NCI-H1105 treated with DMSO at 0.1 percent for 48 hours (cell line): ENCODE measurements at regions not wholly inside any gene's neighbourhood (a gene's known extent, or its start where the extent isn't known, plus 50 kb on each side); places are given as distances from the start of the nearest gene placed in this dataset.
"Not testable (repeated sequence)": the region's sequence is repeated elsewhere in the genome, so short reads cannot be mapped to it uniquely, and the experiment has no call there.

Source experiments
- DNase-seq: peaks from one replicate; lab custom pipeline; 2025; lab: John Stamatoyannopoulos, UW

DNA sequence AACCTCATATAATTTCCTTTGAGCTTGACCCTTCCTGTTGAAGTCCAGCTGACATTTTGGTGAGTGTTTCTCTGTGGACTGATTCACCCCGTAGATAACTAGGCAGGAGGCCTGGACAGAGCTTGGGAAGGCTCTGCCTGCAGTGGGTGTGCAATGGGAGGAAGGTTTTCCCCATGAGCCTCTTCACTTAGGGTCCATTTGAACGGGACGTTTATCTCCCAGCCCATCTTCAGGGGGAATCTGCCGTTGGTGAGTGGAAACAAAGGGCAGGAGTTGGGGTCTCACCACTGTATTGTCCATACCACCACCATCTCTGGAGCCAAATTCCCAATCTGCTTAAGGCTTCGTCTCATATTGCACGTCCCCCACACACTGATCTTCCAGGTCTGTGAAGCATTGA lies 825.6 kb upstream of the TPTE start:
- DNase-seq = not testable (repeated sequence)

DNA sequence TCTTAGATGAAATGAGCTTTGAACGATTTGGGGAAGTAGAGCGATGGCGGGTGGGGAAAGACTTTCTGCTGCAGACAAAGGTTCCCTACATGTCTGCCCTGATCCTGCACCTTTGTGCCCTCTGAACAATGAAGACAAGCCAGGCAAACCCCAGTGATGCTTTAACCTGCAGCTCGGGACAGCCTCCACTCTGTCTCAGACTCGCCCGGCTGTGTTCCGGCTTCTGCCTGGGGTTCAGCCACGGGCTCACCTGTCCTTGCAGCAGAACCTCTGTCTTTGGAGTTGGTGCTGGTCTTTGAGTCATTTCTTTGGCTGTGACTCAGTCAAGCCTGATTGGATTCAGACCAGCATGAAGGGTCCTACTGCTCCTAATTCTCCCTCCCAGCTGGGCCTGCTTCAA lies 823.6 kb upstream of the TPTE start:
- not testable (repeated sequence) for DNase-seq

DNA sequence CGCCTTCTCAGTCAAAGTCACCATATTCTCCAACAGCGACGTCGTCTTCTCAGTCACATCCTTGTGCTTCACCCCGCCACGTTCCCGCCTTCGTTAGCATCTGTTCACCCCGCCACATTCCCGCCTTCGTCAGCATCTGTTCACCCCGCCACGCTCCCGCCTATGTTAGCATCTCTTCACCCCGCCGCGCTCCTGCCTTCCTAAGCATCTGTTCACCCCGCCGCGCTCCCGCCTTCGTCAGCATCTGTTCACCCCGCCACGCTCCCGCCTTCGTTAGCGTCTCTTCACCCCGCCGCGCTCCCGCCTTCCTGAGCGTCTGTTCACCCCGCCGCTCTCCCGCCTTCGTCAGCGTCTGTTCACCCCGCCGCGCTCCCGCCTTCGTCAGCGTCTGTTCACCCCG lies 816.4 kb upstream of the TPTE start:
- DNase-seq = not testable (repeated sequence)

DNA sequence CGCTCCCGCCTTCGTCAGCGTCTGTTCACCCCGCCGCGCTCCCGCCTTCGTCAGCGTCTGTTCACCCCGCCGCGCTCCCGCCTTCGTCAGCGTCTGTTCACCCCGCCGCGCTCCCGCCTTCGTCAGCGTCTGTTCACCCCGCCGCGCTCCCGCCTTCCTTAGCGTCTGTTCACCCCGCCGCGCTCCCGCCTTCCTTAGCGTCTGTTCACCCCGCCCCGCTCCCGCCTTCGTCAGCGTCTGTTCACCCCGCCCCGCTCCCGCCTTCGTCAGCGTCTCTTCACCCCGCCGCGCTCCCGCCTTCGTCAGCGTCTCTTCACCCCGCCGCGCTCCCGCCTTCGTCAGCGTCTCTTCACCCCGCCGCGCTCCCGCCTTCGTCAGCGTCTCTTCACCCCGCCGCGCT lies 815.9 kb upstream of the TPTE start:
- DNase-seq = not testable (repeated sequence)

DNA sequence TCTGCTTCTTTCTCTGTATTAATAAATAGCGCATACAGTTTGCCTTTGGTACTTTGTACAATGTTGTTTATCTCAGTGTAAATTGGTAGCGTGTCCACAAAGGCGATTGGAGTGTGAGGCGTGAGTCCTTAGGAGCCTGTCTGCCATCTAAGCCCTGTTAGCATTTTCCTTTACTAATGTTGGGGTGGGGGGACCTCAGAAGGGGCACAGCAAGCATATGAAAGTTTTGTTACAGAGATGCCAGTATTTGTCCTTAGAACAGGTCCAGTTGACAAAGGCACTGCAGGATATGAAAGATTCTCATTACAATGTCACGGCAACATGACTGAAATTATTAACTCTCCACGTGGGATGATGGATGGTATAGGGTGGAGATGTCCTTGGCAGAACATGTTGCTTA lies 796.8 kb upstream of the TPTE start:
- DNase-seq = not testable (repeated sequence)

DNA sequence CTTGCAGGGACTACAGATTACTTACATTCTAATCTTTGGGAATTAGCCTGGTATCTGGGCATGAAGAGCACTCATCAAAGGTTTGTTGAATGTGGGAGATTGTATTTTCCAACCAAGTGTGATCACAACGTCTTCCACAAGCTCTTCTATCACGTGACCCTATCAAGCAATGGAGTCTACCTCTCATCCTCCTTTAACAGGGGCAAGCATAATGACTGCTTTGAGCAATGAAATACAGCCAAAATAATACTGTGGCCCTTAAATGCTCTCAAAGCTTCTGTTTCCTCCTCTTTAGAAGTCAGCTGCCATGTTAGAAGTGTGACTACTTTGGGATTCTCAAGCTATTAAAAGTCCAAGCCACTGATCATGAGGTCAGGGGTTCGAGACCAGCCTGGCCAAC lies 794.2 kb upstream of the TPTE start:
- DNase-seq = not testable (repeated sequence)

DNA sequence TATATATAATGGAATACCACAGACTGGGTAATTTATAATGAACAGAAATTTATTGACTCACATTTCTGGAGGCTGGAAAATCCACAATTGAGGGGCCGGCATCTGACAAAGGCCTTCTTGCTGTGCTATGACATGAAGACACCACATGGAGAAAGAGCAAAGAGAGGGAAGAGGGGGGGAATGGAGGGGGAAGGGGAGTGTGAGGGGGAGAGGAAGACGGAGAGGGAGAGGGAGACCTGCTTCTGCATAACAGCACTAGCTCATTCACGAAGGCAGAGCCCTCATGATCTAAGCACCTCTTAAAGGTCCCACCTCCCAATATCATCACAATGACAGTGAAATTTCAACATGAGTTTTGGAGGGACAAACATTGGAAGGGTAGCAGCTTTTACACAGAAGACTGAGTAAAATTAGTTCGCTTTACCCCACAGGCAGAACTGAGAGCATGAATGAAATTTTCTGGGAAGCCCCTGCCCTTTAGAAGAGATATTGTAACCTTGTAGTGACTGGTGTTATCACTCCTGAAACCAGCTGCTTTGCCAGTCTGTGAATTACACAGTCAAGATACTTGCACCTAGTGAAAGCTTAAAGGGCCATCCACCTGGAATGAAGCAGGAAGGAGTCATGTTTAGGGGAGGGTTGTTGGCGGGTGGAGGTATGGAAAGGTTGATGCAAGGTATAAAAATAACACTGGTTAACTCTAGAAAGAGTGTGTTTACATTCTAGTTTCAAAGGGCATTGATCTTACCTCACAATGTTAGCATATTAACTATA lies 793.0 kb upstream of the TPTE start:
- not testable (repeated sequence) for DNase-seq

DNA sequence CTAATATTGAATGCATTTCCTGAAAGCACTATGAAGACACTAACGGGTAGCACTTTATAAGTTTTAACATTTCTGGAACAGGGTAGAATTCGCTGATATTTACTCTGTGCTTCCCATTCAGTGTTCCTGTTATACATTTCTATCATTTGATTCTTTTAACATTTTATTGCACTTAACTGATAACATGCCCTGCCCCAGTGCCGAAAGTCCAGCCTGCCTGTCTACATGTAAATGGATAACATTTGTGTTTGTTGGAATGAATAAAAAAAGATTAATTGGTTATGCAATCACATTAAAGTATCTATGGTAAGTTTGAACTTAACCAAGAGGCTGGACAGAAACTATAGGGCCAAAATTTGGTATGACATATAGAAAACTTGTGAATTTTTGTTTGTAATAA lies 790.5 kb upstream of the TPTE start:
- DNase-seq = no peak

DNA sequence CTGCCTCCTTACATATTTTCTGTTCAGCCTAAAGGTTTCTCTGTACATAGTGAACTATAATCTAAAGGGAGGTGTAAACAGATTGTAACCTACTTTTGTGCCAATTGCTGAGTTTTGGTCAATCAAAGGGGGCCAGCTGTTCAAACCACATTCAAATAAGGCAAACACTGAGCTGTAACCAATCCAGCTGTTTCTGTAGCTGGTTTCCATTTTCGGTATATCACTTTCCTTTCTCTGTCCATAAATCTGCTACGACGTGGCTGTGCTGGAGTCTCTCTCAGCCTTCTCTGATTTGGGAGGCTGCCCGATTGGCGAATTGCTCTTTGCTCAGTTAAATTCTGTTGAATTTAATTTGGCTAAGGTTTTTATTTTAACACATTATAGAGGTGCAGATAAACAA lies 790.1 kb upstream of the TPTE start:
- DNase-seq = not testable (repeated sequence)

DNA sequence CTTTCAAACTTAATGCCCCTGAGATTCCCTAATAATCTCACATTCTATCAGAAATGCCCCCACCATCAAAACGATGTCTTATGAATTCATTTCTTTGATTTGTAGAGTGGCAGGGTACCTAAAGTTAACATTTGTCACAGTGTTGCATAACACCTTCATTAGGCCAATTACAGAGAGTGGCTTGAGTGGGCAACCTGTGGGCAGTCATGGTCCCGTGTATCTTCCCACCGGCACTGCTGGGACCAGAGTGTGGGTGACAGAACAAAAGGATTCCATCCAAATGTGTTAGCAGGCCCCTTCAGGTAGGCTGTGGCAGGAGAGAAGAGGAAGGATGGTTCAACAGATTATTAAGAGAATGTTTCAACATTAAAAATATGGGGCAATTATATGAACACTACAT lies 788.8 kb upstream of the TPTE start:
- DNase-seq = not testable (repeated sequence)

DNA sequence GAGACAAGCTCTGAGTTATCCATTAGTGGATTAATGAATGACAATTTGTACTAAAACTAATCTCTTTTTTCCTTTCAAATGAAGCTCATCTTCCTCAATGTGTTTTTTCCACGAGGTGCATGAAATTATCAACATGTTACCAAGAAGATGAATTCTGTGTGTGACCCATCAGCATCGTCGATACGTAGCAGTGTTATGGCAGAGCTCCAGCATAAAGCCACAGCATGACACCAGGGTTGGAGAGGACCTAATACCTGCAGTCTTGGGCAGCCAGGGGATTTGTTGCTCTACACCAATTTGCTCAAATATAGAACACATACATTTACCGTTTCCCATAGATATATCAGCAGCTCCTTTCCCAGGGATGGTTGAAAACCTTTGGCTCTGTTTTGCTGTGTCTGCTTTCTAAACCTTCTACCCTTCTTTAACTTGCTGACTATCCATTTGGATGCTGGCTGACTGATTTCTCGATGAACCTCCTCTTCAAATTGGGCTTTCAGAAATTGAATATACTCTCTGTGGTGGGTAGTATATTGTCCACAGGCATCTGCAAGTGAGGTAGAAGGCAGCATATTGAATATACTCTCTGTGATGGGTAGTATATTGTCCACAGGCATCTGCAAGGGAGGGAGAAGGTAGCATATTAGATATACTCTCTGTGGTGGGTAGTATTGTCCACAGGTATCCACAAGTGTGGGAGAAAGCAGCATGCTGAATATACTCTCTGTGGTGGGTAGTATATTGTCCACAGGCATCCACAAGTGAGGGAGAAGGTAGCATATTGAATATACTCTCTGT lies 787.4 kb upstream of the TPTE start:
- not testable (repeated sequence) for DNase-seq

DNA sequence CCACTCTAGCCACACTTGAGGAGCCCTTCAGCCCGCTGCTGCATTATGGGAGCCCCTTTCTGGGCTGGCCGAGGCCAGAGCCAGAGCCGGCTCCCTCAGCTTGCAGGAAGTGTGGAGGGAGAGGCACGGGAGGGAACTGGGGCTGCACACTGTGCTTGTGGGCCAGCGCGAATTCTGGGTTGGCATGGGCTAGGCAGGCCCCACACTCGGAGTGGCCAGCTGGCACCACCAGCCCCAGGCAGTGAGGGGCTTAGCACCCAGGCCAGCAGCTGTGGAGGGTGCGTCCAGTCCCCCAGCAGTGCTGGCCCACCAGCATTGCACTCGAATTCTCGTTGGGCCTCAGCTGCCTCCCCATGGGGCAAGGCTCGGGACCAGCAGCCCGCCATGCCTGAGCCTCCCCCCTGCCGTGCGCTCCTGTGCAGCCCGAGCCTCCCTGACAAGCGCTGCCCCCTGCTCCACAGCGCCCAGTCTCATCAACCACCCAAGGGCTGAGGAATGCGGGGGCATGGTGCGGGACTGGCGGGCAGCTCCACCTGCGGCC lies 785.9 kb upstream of the TPTE start:
- DNase-seq = no peak

DNA sequence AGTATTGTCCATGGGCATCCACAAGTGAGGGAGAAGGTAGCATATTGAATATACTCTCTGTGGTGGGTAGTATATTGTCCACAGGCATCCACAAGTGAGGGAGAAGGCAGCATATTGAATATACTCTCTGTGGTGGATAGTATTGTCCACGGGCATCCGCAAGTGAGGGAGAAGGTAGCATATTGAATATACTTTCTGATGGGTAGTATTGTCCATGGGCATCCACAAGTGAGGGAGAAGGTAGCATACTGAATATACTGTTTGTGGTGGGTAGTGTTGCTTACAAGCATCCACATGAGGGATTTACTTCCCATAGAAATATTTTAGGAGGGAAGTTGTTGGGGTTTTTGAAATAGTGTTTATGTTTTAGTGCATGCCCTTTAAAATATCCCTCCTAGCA lies 784.1 kb upstream of the TPTE start:
- DNase-seq = not testable (repeated sequence)

DNA sequence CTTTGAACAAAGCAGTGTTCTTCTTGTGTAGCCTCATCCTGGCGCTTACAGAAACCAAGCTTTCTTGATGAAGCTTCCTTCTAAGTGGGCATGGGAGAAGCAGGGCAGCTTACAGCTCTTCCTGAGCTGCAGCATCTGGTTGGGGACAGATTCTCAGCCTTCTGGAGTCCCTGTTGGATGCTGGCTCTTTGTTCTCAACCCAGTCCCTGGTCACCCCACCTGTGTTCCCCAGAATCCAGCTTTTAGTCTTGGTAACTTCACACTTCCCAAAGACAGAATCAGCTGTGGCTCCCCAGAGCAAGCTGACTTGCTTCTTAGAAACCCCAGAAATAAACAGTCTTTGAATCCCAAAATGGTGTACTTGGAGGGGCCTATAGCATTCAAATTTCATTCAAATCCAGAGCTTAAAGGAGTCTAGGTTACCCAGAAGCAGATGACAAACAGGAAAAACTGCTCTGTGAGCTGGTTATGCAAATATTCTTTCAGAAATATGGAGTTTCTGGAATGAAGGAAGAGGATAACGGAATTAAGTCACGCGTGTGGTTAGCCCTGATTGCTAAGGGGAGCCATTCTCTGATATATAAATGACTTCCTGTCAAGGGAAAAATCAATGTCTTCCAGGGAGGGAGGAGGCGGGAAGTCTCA lies 783.4 kb upstream of the TPTE start:
- DNase-seq = not testable (repeated sequence)

DNA sequence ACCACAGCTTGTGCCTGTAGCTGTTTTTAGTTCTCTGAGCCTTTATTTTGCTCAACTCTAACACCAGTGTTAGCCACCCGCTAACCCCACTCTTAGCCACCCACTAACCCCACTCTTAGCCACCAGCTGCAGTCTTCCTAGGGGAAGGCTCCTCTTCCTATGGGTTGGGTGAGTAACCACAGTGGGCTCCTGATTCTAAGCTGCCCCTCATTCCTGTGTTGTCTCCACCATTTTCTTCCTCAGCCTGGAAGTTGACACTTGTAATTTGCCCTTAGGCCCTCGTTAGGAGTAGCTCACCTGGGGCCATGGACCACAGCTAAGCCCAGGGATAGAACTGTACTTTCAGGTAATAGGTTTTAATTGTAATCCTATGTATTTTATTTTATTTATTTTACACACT lies 782.9 kb upstream of the TPTE start:
- no peak for DNase-seq

DNA sequence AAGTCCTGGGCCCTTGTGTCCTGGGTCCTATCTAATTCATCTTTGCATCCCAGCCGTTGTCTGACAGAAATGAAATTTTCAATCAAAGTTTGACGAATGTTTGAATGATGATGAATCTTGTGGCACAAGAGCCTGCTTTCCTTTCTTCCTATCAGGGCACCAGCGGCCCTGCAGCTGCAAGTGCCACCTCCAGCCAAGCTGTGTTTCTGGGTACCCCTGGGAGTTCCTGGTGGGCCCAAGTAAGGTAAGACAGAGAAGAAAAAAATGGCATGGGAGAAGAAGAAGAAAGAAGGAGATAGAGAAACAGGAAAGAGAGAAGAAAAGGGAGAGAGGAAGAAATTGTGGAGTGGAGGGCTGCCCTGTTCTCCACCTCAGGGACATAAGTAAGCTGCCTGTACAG lies 782.1 kb upstream of the TPTE start:
- no peak for DNase-seq

DNA sequence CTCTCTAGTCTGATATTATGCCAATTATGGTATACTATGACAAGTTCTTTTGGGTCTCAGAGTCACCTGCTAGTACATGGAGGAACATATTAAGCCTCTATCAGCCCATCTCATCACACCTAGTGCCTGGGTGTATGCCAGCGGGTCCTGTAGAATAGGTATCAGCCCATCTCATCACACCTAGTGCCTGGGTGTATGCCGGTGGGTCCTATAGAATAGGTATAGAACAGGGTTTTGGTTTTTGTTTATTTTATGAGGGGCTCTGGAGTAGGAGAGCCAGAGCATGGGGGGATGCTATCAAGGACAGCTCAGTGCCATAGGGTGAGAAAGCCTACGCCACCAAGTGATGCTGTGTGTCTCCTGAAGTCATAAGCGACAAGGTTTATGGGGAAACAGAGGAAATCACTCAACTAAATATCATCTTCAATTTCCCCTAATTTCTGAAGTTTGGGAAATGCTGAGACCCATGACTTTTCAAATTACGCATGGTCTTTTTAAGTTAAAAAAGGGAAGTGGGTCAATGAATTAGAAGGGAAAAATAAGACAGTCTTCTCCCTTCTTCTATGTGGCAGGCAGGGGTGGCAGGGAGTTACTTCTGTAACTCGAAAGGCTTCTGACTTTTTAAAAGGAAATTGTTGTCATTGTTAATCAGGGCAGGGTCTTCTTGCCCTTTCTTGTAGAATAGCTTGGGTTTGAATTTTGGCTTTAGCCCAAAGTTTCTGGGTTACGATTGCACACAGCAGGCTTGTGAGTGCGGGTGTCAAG lies 781.0 kb upstream of the TPTE start:
- DNase-seq = not testable (repeated sequence)

DNA sequence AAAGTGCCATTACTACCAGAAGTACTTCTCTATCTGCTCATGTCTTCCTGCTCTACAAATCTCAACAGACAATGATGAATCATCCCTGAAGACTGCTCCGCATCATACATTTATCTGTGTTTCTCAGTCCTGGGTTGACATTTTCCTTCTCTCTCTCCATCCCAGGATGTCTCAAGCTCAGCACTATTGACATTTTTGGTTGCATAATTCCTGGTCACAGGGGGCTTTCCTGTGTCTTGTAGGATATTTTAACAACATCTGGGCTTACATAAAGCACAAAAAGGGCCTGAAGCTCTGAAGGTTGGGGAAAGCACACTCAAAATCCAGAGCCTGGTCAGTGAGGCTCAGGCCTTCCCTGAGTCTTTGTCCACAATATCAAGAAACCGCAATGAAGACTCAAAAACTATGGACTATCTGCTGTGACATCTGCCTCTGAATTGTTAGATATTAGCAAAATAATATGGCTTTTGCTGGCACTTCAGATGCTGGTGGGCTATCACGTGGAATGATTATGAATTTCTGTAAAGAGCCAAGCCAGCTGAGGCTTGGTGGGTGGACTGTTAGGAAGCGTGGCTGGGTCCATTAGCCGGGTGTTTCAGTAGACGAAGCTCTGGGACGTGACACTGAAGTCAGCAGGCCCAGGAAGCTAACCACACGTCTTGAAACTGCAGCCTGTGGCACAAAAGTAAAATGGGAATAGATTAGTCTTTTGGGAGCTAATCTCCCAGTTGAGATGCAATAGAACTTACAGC lies 780.2 kb upstream of the TPTE start:
- DNase-seq = not testable (repeated sequence)

DNA sequence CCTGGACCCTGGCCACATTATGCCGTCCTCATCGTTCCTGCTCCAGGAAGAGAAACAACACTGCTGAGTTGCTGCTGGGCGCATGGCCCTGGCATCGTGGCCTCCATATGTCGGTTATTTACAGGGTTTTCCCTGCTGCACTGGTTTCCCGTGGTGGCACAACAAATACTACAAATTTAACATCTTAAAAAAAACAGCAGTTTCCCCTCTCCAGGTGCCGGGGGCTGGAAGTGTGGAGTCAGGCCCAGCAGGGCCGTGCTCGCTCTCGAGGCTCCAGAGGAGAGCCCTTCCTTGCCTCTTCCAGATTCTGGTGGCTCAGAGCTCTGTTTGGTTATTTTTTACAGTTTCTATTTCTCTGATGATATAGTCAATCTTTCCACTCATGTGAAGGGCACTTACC lies 777.8 kb upstream of the TPTE start:
- not testable (repeated sequence) for DNase-seq

DNA sequence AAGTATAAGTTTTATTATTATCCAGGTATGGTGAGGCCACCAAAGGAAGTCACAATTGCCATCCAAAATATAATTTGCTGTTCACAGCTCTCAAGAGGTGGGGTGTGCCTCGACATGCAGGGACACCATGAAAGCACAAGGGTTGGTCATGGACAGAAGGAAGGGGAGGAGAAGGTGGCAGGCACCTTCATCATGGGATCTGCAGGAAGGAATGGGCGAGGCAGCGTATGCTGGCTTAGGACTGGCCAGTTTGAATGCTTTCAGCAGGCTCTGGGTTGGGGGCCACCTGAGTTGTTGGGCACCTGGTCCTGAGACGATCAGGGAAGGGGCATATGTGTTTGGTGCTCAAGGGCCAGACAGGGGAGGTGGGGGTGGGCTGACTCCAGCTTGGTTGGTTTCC lies 777.2 kb upstream of the TPTE start:
- DNase-seq = not testable (repeated sequence)

DNA sequence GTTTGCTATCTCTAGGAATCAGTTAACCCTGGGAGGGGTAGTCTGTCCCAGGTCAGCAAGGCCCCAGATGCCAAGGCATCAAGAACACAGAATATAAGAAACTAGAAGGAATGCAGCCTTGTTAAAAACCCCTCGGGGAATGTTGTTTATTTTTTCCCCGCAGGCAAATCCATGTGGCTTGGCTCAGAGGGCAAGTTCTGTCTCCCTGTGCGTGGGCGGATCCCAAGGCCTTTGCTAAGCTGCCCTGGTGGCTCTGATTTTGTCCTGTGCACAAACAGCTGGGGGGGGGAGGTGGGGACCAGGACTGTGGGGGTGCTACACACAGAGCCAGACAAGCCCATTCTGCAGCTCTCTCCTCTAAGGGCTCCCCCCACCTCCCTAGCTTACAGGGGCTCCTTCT lies 776.8 kb upstream of the TPTE start:
- DNase-seq = not testable (repeated sequence)
